HG03135 (cell line): ENCODE measurements at regions not wholly inside any gene's neighbourhood (a gene's known extent, or its start where the extent isn't known, plus 50 kb on each side); places are given as distances from the start of the nearest gene placed in this dataset.

Experiments
- ATAC-seq: cut with Tn5 transposase; IDR thresholded peaks from one replicate; pipeline ENCODE4 v1.9.1; 2021; ENCODE audit warnings: mild to moderate bottlenecking, moderate library complexity; ENCODE audit not compliant: unreplicated experiment

DNA sequence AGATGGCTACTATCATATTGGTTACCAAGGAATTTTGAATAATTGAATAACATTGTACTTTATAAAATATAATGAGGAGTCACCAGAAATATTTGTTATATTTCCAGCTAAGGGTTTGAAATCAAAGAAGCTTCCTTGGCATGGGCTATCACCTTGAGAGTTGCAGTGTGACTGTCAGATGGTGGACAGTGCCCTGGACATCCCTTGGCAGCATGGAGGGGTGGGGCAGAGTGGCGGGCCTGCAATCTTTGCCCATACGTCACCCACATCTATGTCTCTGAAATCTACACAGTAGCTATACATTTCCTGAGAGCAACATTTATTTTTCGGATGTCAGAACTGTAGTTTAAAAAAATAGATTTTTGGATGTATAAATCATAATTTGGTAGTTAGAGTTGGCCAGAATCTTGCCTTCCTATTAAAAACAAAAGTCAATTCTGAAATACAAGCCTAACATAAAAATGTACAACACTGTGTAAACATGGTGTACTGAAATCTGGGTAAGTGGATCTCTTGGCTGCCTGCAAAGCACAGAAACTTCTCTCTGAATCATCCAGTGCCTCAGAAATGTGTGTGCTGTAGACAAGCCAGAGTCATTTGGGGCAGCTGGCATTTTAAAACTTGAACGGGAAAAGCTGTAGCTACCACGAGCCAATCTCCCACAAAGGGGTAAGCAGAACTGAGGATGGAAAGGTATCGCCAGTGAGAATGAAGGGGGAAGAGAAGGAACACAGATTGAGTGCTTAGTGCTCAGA is 124.2 kb upstream of the ARHGAP28 start:
- ATAC-seq, result no peak

DNA sequence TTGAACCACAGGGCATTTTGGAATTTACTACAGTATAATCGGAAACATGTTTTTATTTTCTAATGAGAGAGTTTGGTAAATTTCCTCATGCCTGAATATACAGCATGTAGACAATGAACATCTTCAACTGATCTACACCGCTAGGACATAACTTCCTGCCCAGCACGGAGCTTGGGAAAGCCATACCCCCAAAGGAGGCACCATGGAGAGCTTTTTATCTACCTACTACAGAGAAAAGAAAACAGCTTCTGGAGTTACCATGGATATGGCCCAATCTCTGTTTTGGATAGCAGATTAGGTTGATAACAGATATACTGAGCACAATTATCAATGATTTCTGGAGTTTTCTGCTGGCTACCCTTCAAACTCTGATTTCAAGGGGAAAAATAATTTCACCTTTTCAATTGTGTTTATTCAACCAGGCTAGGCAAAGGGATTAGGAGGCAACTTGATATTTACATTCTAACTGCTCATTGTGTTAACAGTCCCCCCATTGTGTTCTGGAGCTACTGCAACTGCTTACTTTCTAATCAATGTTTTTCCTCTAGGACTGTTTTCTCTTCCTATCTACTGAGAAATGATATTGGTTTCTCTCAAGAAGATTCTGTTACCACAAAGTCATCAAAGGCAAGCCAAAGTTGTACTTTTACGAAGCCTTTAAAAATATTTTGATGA is 123.0 kb upstream of the ARHGAP28 start:
- ATAC-seq, result no peak

GRCh38 chr18:6607343-6607742 is 122.2 kb upstream of the ARHGAP28 start:
- no peak for ATAC-seq

DNA sequence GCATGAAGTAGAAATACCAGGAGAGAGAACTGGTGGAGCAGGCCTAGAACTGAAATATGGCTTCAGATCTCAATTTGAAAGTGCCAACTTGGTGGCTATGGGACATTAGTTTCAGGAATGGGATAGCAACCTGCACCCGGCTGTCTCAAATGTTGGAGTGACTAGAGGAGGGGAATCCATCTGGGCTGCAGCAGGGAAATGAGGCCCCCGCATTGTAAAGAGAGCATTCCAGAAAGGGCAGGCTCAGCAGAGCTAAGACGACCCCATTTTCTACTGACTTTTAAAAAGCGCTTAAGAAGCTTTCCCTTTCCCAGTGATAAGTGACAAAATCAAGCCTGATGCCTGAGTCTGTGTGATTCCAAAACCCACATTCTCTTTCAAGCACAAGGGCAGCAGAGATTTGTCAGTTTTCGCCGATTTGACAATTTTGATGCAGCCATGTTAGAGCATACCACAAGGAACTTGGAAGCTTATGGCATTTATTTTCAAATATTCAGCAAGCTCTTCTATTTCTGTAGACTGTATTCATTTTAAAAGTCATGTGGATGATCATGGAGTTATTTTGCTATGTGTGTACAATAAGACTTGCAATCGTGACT is 119.8 kb upstream of the ARHGAP28 start:
- ATAC-seq, result no peak

DNA sequence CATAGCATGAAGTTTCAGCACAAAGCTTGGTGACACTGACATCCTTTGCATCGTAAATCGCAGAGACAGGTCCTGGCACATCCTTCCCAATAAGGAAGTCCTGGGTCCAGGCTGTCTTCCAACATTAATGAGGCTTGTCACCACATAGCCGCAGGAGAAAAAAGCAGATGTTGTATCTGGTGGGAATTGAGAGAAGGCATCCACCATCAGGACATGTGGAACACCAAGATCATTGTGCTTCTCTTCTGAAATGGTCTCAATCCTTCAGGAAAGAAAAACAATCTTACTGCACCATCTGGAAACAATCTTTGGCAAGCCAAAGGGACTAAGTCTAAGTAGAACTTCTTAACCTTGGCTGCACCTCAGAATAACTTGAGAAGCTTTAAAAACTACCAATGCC is 119.0 kb upstream of the ARHGAP28 start:
- ATAC-seq, result no peak

GRCh38 chr18:6613581-6613980 is 115.9 kb upstream of the ARHGAP28 start:
- no peak for ATAC-seq

GRCh38 chr18:6614952-6615351 is 114.6 kb upstream of the ARHGAP28 start:
- no peak for ATAC-seq

DNA sequence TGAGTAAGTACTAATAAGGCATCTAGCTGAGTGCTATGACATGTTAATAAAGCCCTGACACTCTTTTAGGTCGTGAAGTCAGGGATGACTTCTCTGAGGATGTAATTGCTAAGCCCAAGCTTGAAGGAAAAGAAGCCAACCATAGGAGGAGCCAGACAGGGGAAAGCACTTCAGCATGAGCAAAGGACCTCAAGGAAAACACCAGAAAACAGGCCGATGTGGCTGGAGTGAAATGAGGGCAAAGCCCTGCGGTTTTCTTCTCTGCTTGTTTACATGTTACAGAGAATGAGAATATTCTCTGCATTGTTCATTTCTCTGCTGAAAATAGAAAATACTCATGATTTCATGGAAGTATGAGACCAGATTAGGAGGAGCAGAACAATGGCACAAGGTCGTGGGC is 112.5 kb upstream of the ARHGAP28 start:
- no peak for ATAC-seq

- ATAC-seq, result no peak
These were observed 108.1 kb upstream of the ARHGAP28 start for GRCh38 chr18:6621437-6621836.

DNA sequence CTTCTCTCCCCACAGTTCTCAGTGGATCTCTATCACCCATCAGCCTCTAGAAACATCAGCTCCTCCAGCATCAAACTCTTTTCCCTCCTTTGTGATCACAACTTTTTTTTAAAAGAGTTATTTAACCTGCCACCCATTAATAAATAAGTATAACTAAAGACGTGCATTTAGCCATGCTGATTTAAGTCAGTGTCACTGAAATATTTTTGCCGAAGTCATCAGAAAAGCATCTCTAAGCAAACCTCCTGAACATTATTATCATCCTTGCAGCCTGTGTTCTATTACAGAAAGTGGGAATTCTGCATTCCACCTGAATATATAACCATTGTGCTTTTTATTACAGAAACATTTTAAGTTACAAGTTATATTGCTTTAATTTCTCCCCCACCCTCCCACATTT is 106.2 kb upstream of the ARHGAP28 start:
- ATAC-seq, result no peak

GRCh38 chr18:6624271-6624660 is 105.2 kb upstream of the ARHGAP28 start:
- no peak for ATAC-seq

DNA sequence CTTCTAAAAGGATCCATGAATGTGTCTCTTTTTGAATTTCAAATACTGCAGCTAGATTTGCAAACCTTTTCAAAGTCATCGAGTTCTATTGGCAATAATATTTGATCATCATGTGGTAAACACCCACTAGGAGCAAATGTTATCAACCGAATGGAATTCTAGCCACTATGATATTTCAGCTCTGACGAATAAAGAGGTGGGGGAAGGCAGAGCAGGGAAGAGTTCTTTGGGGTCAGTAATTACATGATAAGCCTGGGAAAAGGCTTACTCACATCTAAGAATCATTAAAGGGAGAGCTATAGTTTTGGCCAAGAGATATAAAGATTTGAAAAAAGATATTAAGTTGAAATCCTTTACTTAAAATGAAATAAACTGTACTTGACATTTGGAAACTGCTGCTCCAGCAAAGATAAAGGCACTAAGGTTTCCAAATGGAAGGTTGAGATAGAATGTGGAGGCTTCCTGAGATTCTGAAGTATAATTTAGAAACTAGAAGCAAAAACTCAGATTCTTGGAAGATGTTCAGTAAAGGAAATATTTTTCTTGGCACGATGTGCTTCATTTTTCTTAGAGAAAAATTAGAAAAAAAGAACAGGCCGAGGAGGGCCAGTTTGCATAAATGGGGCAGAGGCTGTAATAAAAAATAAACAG is 104.7 kb upstream of the ARHGAP28 start:
- ATAC-seq, result no peak

GRCh38 chr18:6625481-6625880 is 104.0 kb upstream of the ARHGAP28 start:
- no peak for ATAC-seq

GRCh38 chr18:6626457-6626856 is 103.1 kb upstream of the ARHGAP28 start:
- no peak for ATAC-seq

- no peak for ATAC-seq
These were observed 101.9 kb upstream of the ARHGAP28 start for GRCh38 chr18:6627645-6628044.

DNA sequence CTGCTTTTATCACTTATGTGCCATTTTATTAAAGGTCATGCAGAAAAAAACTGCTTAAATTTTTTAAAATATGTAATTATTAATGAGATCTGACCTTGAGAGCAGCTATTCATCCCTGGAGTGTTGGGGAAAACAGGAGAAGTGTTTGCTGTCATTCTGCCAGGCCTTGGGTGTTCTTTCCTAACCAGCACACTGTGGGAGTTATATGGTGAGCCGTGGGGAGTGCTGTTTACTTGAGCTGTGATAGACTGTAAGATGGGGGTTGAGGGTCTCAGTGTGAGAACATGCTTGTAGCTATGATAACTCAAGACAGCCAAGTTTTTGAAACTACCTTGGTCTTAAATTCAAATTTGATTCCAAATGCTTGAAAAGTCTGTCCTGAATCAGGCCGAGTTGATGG is 101.3 kb upstream of the ARHGAP28 start:
- ATAC-seq, result no peak

GRCh38 chr18:6629635-6630140 is 99.8 kb upstream of the ARHGAP28 start:
- ATAC-seq, result no peak

DNA sequence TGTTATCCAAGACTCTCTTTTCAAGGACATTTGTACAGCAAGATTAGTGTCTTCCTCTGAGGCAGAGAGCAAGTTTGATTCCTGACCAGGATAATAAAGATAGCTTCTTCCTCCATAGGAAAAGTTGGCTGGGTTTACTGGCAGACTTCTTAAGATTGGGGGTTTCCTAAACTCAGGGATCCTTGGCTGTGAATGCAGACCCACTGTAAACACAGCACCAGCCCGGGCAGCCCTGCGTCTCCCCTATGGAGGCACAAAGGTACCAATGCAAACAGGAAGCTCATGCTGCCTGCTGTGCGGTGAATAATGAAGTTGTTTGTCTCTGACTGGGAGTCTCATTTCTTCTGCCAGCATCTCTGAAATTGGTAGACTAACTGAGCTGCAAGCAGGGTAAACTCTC is 96.2 kb upstream of the ARHGAP28 start:
- ATAC-seq, result no peak

DNA sequence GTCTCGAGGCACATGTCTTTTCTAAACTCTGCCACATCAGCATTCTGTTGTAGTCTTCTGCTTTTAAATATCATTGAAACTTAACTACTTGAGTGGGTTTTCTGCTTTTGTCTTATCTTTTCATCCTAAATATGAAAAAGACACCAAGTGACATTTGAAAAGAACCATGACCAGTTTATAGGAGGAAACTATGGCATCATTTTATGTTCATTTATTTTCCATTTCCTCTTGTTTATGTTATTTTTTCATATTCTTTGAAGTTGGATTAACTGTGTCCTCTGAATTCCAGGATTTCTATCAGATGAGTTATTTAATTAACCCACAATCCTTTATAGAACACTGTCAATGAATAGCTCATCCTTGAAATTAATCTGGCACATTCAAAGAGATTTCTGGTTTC is 93.4 kb upstream of the ARHGAP28 start:
- ATAC-seq, result no peak

- no peak for ATAC-seq
These were observed 91.1 kb upstream of the ARHGAP28 start for GRCh38 chr18:6638447-6638846.

GRCh38 chr18:6639305-6639704 is 90.2 kb upstream of the ARHGAP28 start:
- ATAC-seq, result no peak
